CD4-positive, alpha-beta memory T cell (primary cell): ENCODE measurements at regions not wholly inside any gene's neighbourhood (a gene's known extent, or its start where the extent isn't known, plus 50 kb on each side); places are given as distances from the start of the nearest gene placed in this dataset.

Experiments used
- CTCF ChIA-PET: fragments of 350-600 bp; sonication (Branson Sonifier 250); formaldehyde crosslinking; loops from one replicate; lab custom pipeline; 2021; ENCODE audit warnings: inconsistent platforms; ENCODE audit not compliant: partially characterized antibody; lab: Charles Lee
- POLR2A ChIA-PET: fragments of 350-600 bp; sonication (Branson Sonifier 250); formaldehyde crosslinking; loops from one replicate; lab custom pipeline; 2021; ENCODE audit not compliant: partially characterized antibody; lab: Charles Lee
- DNase-seq, 5 donors: peaks; one replicate each; pipeline versions ENCODE4 v3.0.0 to v3.0.0-alpha.2; 2020 to 2022; ENCODE audit warnings: mixed read lengths in 1 of 5
- H3K27ac ChIP-seq: one replicate; pipeline ENCODE4 v1.7.0; 2013; ENCODE audit warnings: low read depth, low read length
- H3K27me3 ChIP-seq: 2 replicates; pipeline ENCODE4 v1.7.0; 2013; ENCODE audit warnings: mild to moderate bottlenecking, low read length, moderate library complexity; ENCODE audit not compliant: insufficient read depth
- H3K36me3 ChIP-seq: 2 replicates; pipeline ENCODE4 v1.7.0; 2013; ENCODE audit warnings: mild to moderate bottlenecking, low read length, moderate library complexity; ENCODE audit not compliant: insufficient read depth
- H3K4me1 ChIP-seq: 2 replicates; pipeline ENCODE4 v1.7.0; 2013; ENCODE audit warnings: mild to moderate bottlenecking, low read length, moderate library complexity; ENCODE audit not compliant: insufficient read depth
- H3K4me3 ChIP-seq, 2 donors: one replicate each; pipeline ENCODE4 v1.7.0; 2013; ENCODE audit warnings: low read length in 2 of 2, mild to moderate bottlenecking in 1 of 2
- H3K9me3 ChIP-seq, 2 donors: one replicate each; pipeline ENCODE4 v1.7.0; 2013; ENCODE audit warnings: low read length in 2 of 2, control low read depth in 1 of 2; ENCODE audit not compliant: control insufficient read depth in 1 of 2
- H3K27ac Mint-ChIP-seq, 7 donors: one replicate each; pipeline ENCODE4 v1.8.0; 2020 to 2021; ENCODE audit warnings: mixed read lengths in 7 of 7, mild to moderate bottlenecking in 6 of 7, inconsistent platforms in 3 of 7, moderate library complexity in 3 of 7
- H3K27me3 Mint-ChIP-seq, 2 donors: one replicate each; pipeline ENCODE4 v1.8.0; 2020 to 2021; ENCODE audit warnings: mixed read lengths in 2 of 2
- H3K36me3 Mint-ChIP-seq, 2 donors: one replicate each; pipeline ENCODE4 v1.8.0; 2020 to 2021; ENCODE audit warnings: mixed read lengths in 2 of 2, inconsistent platforms in 1 of 2, mild to moderate bottlenecking in 1 of 2
- H3K4me1 Mint-ChIP-seq, 4 donors: one replicate each; pipeline ENCODE4 v1.8.0; 2020 to 2021; ENCODE audit warnings: mixed read lengths in 4 of 4, mild to moderate bottlenecking in 1 of 4
- H3K4me3 Mint-ChIP-seq, 8 donors: one replicate each; pipeline ENCODE4 v1.8.0; 2020 to 2021; ENCODE audit warnings: mixed read lengths in 8 of 8, mild to moderate bottlenecking in 7 of 8, moderate library complexity in 6 of 8, inconsistent platforms in 3 of 8
- H3K9me3 Mint-ChIP-seq, 8 donors: one replicate each; pipeline ENCODE4 v1.8.0; 2020 to 2021; ENCODE audit warnings: mixed read lengths in 8 of 8, mild to moderate bottlenecking in 5 of 8, inconsistent platforms in 3 of 8, moderate library complexity in 1 of 8
- intact Hi-C: fragments of 100-400 bp; cut with micrococcal nuclease; formaldehyde crosslinking; loops from one replicate; pipeline ENCODE4 v1.15.1; 2023

DNA sequence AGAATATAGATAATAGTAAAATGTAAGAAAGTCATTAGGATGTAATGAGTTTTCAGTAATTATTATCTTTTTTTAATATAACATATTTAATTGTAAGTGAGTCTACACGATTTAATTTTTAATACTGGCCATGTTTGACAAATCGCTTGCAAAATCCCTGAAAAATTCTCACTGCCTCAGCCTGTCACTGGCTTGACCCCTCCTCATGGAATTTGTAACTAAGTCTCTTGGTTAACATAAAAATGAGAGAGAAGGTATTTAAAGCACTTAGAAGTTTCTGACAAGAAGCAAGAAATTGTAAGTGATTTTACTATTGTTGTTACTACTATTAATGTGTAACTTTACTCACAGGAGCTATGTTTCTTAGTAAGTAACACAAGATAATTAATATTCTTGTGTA, 237.9 kb upstream of the GK2 start:
- Mint-ChIP-seq H3K4me3 (no peak overlapping the region), H3K36me3 (no peaks in the 10 kb centered on the region), H3K27me3 (peaks cover 2 to 3% of the 10 kb centered on the region in 2 donors), H3K4me1 (peaks cover 0 to 4% (median 0%) of the 10 kb centered on the region in 4 donors), H3K27ac (no peak overlapping the region), H3K9me3 (peaks cover 0 to 1% (median 0%) of the 10 kb centered on the region in 8 donors)
- ChIA-PET POLR2A (no interaction called here), CTCF (no interaction called here)
- H3K27ac ChIP-seq = no peak overlapping the region
- intact Hi-C loops = no loop called here
- no peaks in the 10 kb centered on the region for H3K4me1 ChIP-seq
- no peak for DNase-seq
- H3K27me3 ChIP-seq = no peaks in the 10 kb centered on the region
- no peaks in the 10 kb centered on the region for H3K36me3 ChIP-seq
- no peak overlapping the region for H3K4me3 ChIP-seq
- H3K9me3 ChIP-seq = no peaks in the 10 kb centered on the region

DNA sequence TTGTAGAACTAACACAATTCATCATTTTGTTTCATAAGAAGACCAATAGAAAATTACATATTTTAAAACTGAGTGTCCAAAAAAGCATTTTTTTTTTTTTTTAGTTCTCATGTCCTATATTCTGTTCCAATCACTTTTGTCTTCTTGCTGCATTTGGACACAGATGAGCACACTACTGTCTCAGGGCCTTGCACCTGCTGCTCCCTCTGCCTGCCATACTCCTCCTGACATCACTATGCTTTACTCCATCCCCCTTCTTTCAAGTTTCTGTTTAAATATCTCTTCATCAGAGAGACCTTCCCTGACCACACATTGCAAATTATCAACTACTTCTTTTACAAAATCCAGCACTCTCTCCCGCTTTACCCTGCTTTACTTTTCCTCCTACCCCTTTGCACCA, 230.7 kb upstream of the GK2 start:
- ChIA-PET CTCF (no interaction called here), POLR2A (no interaction called here)
- Mint-ChIP-seq H3K27ac (no peak overlapping the region), H3K4me3 (no peak overlapping the region), H3K4me1 (no peaks in the 10 kb centered on the region), H3K27me3 (peaks cover 0 to 5% of the 10 kb centered on the region in 2 donors), H3K36me3 (no peaks in the 10 kb centered on the region), H3K9me3 (peaks cover 0 to 1% (median 0%) of the 10 kb centered on the region in 8 donors)
- DNase-seq = no peak
- intact Hi-C loops = no loop called here
- no peaks in the 10 kb centered on the region for H3K36me3 ChIP-seq
- H3K9me3 ChIP-seq = no peaks in the 10 kb centered on the region
- no peak overlapping the region for H3K27ac ChIP-seq
- H3K4me1 ChIP-seq = no peaks in the 10 kb centered on the region
- H3K4me3 ChIP-seq = no peak overlapping the region
- H3K27me3 ChIP-seq = no peaks in the 10 kb centered on the region

DNA sequence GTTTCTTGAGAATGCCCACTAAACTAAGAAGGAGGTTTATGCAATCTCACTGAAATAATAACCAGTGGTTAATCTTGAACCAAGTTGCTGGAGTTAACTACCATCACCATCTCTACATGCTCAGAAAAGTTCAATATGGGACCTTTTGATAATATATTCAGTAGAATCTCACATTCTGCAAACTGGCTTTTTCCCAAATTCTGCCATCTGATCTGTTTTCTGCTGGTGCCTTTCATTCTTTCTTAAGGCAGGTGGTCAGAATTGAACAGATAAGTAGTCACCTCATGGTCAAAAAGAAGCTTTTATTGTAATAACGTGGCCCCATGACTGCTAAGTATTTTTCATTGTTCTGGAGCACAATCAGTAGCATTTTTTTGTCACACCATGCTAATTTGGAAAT, 229.0 kb upstream of the GK2 start:
- ChIA-PET POLR2A (no interaction called here), CTCF (no interaction called here)
- Mint-ChIP-seq H3K4me3 (no peak overlapping the region), H3K27me3 (peaks cover 0 to 4% of the 10 kb centered on the region in 2 donors), H3K4me1 (no peaks in the 10 kb centered on the region), H3K9me3 (peaks cover 0 to 1% (median 0%) of the 10 kb centered on the region in 8 donors), H3K27ac (no peak overlapping the region), H3K36me3 (no peaks in the 10 kb centered on the region)
- Histone ChIP-seq H3K9me3 (no peaks in the 10 kb centered on the region), H3K4me1 (no peaks in the 10 kb centered on the region), H3K27ac (no peak overlapping the region), H3K36me3 (no peaks in the 10 kb centered on the region), H3K4me3 (no peak overlapping the region), H3K27me3 (no peaks in the 10 kb centered on the region)
- intact Hi-C loops = no loop called here
- no peak for DNase-seq

DNA sequence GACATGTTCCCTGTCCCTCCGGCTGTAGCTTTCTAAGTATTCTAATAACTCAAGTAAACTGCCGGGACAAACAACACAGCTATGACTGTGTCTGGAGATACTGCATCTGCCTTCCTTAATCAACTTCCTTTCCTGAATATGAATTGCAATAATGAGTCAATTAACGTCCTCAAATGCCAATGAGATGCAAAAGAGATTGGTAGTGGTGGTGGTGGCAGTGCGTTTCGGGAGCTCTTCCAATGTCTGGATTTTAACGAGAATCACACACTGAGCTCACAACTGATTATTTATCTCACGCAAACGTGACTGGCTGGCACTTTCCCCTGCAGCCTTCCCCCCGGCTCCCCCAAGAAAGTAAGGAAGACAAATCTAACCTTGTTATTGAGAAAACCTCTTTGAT, 226.1 kb upstream of the GK2 start:
- ChIA-PET POLR2A (no interaction called here), CTCF (interaction anchor here (1.0 kb wide), 1 partner anchor 48 kb away, joined by 3 read pairs; no protein-coding TSS in a partner anchor)
- no peaks in the 10 kb centered on the region for H3K9me3 ChIP-seq
- intact Hi-C loops = no loop called here
- Mint-ChIP-seq H3K9me3 (peaks cover 0 to 1% (median 0%) of the 10 kb centered on the region in 8 donors), H3K4me3 (no peak overlapping the region), H3K27ac (no peak overlapping the region), H3K36me3 (no peaks in the 10 kb centered on the region), H3K27me3 (peaks cover 0 to 3% of the 10 kb centered on the region in 2 donors), H3K4me1 (no peaks in the 10 kb centered on the region)
- no peak overlapping the region for H3K27ac ChIP-seq
- no peaks in the 10 kb centered on the region for H3K4me1 ChIP-seq
- DNase-seq = no peak
- H3K27me3 ChIP-seq = no peaks in the 10 kb centered on the region
- no peaks in the 10 kb centered on the region for H3K36me3 ChIP-seq
- H3K4me3 ChIP-seq = no peak overlapping the region

DNA sequence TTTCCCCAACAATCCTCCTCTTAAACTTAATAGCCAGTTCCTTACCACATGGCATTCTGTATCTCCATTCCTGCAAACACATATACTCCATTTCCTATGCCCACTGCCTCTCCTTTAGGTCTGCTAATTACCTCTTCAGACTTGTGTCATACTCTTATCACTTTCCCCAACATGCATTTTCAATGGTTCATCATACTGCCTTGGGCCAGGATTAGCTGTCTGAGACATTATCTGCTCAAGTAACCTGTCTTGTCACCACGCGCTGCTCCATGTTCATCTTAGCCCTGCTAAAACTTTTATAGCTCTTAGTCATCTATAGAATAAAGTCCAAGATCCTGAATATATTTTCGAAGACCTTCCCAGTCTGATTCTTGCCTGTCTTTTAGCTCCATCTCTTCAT, 224.1 kb upstream of the GK2 start:
- Histone ChIP-seq H3K4me3 (no peak overlapping the region), H3K27me3 (no peaks in the 10 kb centered on the region), H3K9me3 (no peaks in the 10 kb centered on the region), H3K4me1 (no peaks in the 10 kb centered on the region), H3K27ac (no peak overlapping the region), H3K36me3 (no peaks in the 10 kb centered on the region)
- Mint-ChIP-seq H3K36me3 (no peaks in the 10 kb centered on the region), H3K4me1 (no peaks in the 10 kb centered on the region), H3K4me3 (no peak overlapping the region), H3K27me3 (peaks cover 0 to 3% of the 10 kb centered on the region in 2 donors), H3K27ac (no peak overlapping the region), H3K9me3 (no peaks in the 10 kb centered on the region)
- ChIA-PET POLR2A (interaction anchor here (0.9 kb wide), 1 partner anchor 19 kb away, joined by 4 read pairs; no protein-coding TSS in a partner anchor), CTCF (no interaction called here)
- DNase-seq = no peak
- intact Hi-C loops = no loop called here

DNA sequence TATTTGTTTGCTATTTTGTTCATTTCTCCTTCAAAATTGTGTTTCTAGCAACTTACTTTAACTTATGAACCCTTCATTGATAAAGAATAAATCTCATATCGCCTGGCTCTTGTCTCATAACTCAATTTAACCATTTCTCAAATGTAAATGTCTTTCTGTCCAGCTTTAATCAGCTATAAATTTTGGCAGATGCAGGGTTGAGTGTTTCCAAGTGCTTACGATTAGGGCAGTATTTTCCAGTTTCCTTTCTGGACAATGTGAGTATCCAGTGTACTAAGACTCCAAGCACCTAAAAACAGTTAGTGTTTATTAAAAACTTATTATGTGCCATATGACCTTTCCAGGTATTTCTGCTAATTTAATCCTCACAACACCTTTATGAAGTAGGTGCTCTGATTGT, 218.6 kb upstream of the GK2 start:
- H3K4me3 Mint-ChIP-seq = no peak overlapping the region

DNA sequence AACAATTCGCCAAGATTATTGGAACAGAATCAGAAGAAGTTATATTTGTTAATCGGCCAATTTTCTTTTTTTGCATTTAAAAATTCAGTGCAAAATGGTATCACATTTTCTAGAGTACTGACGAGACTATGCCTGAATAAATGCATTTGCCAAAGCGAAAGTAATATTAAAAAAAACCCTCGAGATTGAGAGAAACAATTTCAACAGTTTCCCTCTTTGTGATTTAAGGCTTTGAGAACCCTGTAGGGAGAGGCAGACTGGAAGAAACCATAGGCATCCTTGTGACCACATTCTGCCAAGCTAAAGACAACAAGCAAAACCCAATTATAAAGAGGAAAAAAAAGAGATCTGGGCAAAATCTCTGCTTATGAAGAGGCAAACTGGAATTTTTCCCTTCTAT, 218.1 kb upstream of the GK2 start:
- Mint-ChIP-seq H3K4me1 (peaks cover 1 to 6% (median 3%) of the 10 kb centered on the region in 4 donors), H3K27me3 (peaks cover 0 to 2% of the 10 kb centered on the region in 2 donors), H3K27ac (no peak overlapping the region), H3K9me3 (no peaks in the 10 kb centered on the region), H3K36me3 (no peaks in the 10 kb centered on the region), H3K4me3 (peak overlapping the region in 2 of 8 donors; percentile 11 to 36)
- no peaks in the 10 kb centered on the region for H3K4me1 ChIP-seq
- ChIA-PET CTCF (no interaction called here), POLR2A (no interaction called here)
- H3K4me3 ChIP-seq = no peak overlapping the region
- DNase-seq = no peak
- no peaks in the 10 kb centered on the region for H3K9me3 ChIP-seq
- H3K36me3 ChIP-seq = no peaks in the 10 kb centered on the region
- H3K27ac ChIP-seq = no peak overlapping the region
- intact Hi-C loops = no loop called here
- H3K27me3 ChIP-seq = no peaks in the 10 kb centered on the region

More for the DNA sequence above, 218.6 kb upstream of the GK2 start:
- intact Hi-C loops = no loop called here
- H3K4me1 Mint-ChIP-seq = peaks cover 1 to 6% (median 3%) of the 10 kb centered on the region in 4 donors
- Histone ChIP-seq H3K36me3 (no peaks in the 10 kb centered on the region), H3K27me3 (no peaks in the 10 kb centered on the region), H3K4me3 (no peak overlapping the region), H3K27ac (no peak overlapping the region), H3K9me3 (no peaks in the 10 kb centered on the region), H3K4me1 (no peaks in the 10 kb centered on the region)
- no peak for DNase-seq
- no peaks in the 10 kb centered on the region for H3K9me3 Mint-ChIP-seq
- POLR2A ChIA-PET = no interaction called here
- CTCF ChIA-PET = no interaction called here
- H3K27me3 Mint-ChIP-seq = peaks cover 0 to 2% of the 10 kb centered on the region in 2 donors
- H3K27ac Mint-ChIP-seq = no peak overlapping the region
- no peaks in the 10 kb centered on the region for H3K36me3 Mint-ChIP-seq

DNA sequence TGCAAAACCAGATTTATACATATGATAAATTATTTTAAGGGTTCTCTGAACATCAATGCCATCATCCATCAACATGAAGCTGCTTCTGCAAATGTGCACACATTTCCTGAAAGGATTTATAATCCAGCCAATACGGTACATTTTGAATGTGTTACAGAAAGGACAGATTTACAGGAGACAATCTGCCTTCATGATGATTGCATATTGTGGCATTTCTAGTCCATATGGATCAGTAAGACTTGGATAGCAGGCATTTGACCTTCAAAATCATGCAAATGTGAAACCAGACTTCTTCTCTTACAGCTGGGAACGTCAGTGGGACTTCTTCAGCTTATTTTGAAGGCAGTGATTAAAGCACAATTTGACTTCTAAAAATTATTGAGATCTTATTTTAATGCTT, 217.3 kb upstream of the GK2 start:
- no peaks in the 10 kb centered on the region for H3K9me3 ChIP-seq

More for the DNA sequence above, 217.3 kb upstream of the GK2 start:
- H3K4me3 ChIP-seq = no peak overlapping the region
- DNase-seq = no peak
- H3K4me3 Mint-ChIP-seq = peak overlapping the region in 1 of 8 donors; percentile 11
- ChIA-PET CTCF (no interaction called here), POLR2A (interaction anchor here (0.6 kb wide), 1 partner anchor 476 kb away, joined by 3 read pairs; no protein-coding TSS in a partner anchor)
- no peaks in the 10 kb centered on the region for H3K36me3 Mint-ChIP-seq
- no peaks in the 10 kb centered on the region for H3K9me3 Mint-ChIP-seq
- no peaks in the 10 kb centered on the region for H3K27me3 ChIP-seq
- no peak overlapping the region for H3K27ac ChIP-seq
- no peaks in the 10 kb centered on the region for H3K4me1 ChIP-seq
- peaks cover 1 to 6% (median 3%) of the 10 kb centered on the region in 4 donors for H3K4me1 Mint-ChIP-seq
- intact Hi-C loops = no loop called here
- H3K36me3 ChIP-seq = no peaks in the 10 kb centered on the region
- H3K27ac Mint-ChIP-seq = no peak overlapping the region
- H3K27me3 Mint-ChIP-seq = peaks cover 0 to 2% of the 10 kb centered on the region in 2 donors
